Endothelial cell (in vitro differentiated cells): ENCODE measurements at regions not wholly inside any gene's neighbourhood (a gene's known extent, or its start where the extent isn't known, plus 50 kb on each side); places are given as distances from the start of the nearest gene placed in this dataset.

Experiments used
- DNase-seq: peaks from one replicate; pipeline ENCODE4 v3.0.0; 2021; ENCODE audit warnings: low spot score
- H3K27ac Mint-ChIP-seq: one replicate; pipeline ENCODE4 v1.8.0; 2021; ENCODE audit warnings: mixed read lengths, inconsistent platforms; ENCODE audit not compliant: unreplicated experiment
- H3K27me3 Mint-ChIP-seq: one replicate; pipeline ENCODE4 v1.8.0; 2021; ENCODE audit warnings: mild to moderate bottlenecking, moderate library complexity, mixed read lengths, inconsistent platforms; ENCODE audit not compliant: unreplicated experiment
- H3K36me3 Mint-ChIP-seq: one replicate; pipeline ENCODE4 v1.8.0; 2021; ENCODE audit warnings: mild to moderate bottlenecking, low read depth, mixed read lengths, inconsistent platforms; ENCODE audit not compliant: unreplicated experiment
- H3K4me1 Mint-ChIP-seq: one replicate; pipeline ENCODE4 v1.8.0; 2021; ENCODE audit warnings: mild to moderate bottlenecking, mixed read lengths, inconsistent platforms; ENCODE audit not compliant: unreplicated experiment
- H3K4me3 Mint-ChIP-seq: one replicate; pipeline ENCODE4 v1.8.0; 2021; ENCODE audit warnings: mild to moderate bottlenecking, mixed read lengths, inconsistent platforms; ENCODE audit not compliant: unreplicated experiment
- H3K9me3 Mint-ChIP-seq: one replicate; pipeline ENCODE4 v1.8.0; 2021; ENCODE audit warnings: mixed read lengths, inconsistent platforms; ENCODE audit not compliant: unreplicated experiment
- TF ChIP-seq, protein P1 (sequence below): fragments of 200-600 bp; sonication (generic); IDR thresholded peaks from one replicate; pipeline ENCODE4 v1.5.0; 2021; ENCODE audit warnings: antibody characterized with exemption; ENCODE audit not compliant: unreplicated experiment

GRCh38 chr13:106117035-106117434 lies 418.4 kb downstream of the EFNB2 start:
- Mint-ChIP-seq H3K27me3 (no peaks in the 10 kb centered on the region), H3K36me3 (no peaks in the 10 kb centered on the region), H3K4me1 (no peaks in the 10 kb centered on the region), H3K27ac (no peak overlapping the region), H3K4me3 (no peak overlapping the region), H3K9me3 (no peaks in the 10 kb centered on the region)
- DNase-seq = no peak
- TF ChIP-seq, protein P1, sequence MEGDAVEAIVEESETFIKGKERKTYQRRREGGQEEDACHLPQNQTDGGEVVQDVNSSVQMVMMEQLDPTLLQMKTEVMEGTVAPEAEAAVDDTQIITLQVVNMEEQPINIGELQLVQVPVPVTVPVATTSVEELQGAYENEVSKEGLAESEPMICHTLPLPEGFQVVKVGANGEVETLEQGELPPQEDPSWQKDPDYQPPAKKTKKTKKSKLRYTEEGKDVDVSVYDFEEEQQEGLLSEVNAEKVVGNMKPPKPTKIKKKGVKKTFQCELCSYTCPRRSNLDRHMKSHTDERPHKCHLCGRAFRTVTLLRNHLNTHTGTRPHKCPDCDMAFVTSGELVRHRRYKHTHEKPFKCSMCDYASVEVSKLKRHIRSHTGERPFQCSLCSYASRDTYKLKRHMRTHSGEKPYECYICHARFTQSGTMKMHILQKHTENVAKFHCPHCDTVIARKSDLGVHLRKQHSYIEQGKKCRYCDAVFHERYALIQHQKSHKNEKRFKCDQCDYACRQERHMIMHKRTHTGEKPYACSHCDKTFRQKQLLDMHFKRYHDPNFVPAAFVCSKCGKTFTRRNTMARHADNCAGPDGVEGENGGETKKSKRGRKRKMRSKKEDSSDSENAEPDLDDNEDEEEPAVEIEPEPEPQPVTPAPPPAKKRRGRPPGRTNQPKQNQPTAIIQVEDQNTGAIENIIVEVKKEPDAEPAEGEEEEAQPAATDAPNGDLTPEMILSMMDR = no peak

DNA sequence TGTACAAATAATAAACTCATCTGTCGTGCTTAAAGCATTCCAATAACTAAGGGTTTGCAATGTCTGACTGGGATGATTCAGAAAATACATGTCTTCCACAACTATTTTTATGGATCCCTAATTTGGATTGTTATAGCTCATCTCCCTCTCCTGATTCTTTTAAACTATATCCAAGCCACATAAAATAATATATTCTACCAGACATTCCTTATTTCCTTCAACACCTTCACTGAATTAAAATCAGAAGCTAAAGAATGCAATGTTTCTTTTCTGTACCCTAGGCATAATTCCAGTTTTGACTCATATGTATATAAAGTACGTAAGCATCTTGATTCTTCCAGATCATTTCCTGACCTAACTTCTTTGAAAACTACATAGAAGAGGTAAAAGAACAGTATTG lies 420.4 kb downstream of the EFNB2 start:
- Mint-ChIP-seq H3K36me3 (no peaks in the 10 kb centered on the region), H3K27me3 (no peaks in the 10 kb centered on the region), H3K4me1 (no peaks in the 10 kb centered on the region), H3K27ac (no peak overlapping the region), H3K9me3 (no peaks in the 10 kb centered on the region), H3K4me3 (no peak overlapping the region)
- no peak for DNase-seq
- TF ChIP-seq, protein P1 = no peak

GRCh38 chr13:106113796-106114195 lies 421.7 kb downstream of the EFNB2 start:
- H3K4me3 Mint-ChIP-seq = no peak overlapping the region
- DNase-seq = no peak
- no peaks in the 10 kb centered on the region for H3K27me3 Mint-ChIP-seq
- H3K9me3 Mint-ChIP-seq = no peaks in the 10 kb centered on the region
- no peaks in the 10 kb centered on the region for H3K4me1 Mint-ChIP-seq
- no peak overlapping the region for H3K27ac Mint-ChIP-seq
- TF ChIP-seq, protein P1 = no peak
- H3K36me3 Mint-ChIP-seq = no peaks in the 10 kb centered on the region

DNA sequence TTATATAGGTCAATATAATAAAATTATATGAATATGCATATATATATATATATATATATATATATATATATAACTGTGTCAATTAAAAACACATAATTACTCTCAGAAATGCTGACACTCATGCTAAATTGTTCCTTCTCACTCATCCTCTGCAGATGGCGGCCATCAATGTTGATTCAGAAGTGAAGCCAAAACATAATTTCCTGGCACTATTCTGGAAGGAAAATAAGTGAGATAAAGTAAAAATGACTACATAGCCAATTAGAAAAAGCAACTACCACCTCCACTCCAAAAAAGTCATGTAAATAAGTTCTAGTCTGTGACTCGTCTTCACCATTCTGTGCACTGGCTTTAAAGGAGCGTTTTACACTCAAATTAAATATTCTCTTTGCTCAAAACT lies 423.3 kb downstream of the EFNB2 start:
- Mint-ChIP-seq H3K4me3 (no peak overlapping the region), H3K9me3 (no peaks in the 10 kb centered on the region), H3K36me3 (no peaks in the 10 kb centered on the region), H3K27me3 (no peaks in the 10 kb centered on the region), H3K4me1 (no peaks in the 10 kb centered on the region), H3K27ac (no peak overlapping the region)
- TF ChIP-seq, protein P1 = no peak
- DNase-seq = no peak

GRCh38 chr13:106110241-106110855 lies 425.1 kb downstream of the EFNB2 start:
- no peak for DNase-seq
- TF ChIP-seq, protein P1 = no peak
- Mint-ChIP-seq H3K27me3 (peaks cover 3% of the 10 kb centered on the region), H3K4me3 (no peak overlapping the region), H3K27ac (no peak overlapping the region), H3K9me3 (no peaks in the 10 kb centered on the region), H3K4me1 (no peaks in the 10 kb centered on the region), H3K36me3 (no peaks in the 10 kb centered on the region)
